PC-3 (cell line): ENCODE measurements at regions not wholly inside any gene's neighbourhood (a gene's known extent, or its start where the extent isn't known, plus 50 kb on each side); places are given as distances from the start of the nearest gene placed in this dataset.

ENCODE experiments used
- CTCF ChIP-seq: fragments of 300-600 bp; sonication (generic); conservative IDR thresholded peaks from 2 replicates; pipeline ENCODE4 v1.5.1; 2017; ENCODE audit warnings: antibody characterized with exemption, low read depth, mild to moderate bottlenecking, low read length
- EZH2 ChIP-seq: fragments of 300-600 bp; sonication (generic); IDR thresholded peaks from one replicate; pipeline ENCODE4 v1.6.1; 2017; ENCODE audit warnings: antibody characterized with exemption, mild to moderate bottlenecking, low read length; ENCODE audit not compliant: unreplicated experiment
- EZH2phosphoT487 ChIP-seq: fragments of 300-600 bp; sonication (generic); IDR thresholded peaks from 2 replicates; pipeline ENCODE4 v1.6.1; 2018; ENCODE audit warnings: mild to moderate bottlenecking, antibody characterized with exemption, low read length, borderline replicate concordance

- no peak for TF ChIP-seq CTCF
- TF ChIP-seq EZH2phosphoT487 = no peak
- no peak for TF ChIP-seq EZH2
Measured at GRCh38 chr19:28785971-28786370, 427.0 kb downstream of the UQCRFS1 start.
